Heart left ventricle (tissue), 13 donors: ENCODE measurements at regions not wholly inside any gene's neighbourhood (a gene's known extent, or its start where the extent isn't known, plus 50 kb on each side); places are given as distances from the start of the nearest gene placed in this dataset.

Source experiments
- POLR2A ChIP-seq, 2 donors: fragments of 450-650 bp; IDR thresholded peaks; one replicate each; pipeline ENCODE4 v1.6.1; 2017; ENCODE audit warnings: antibody characterized with exemption in 2 of 2, mild to moderate bottlenecking in 2 of 2, moderate library complexity in 2 of 2
- TF ChIP-seq, protein P1 (sequence below), 12 donors: fragments of 200-600 bp; sonication (generic) in 4 of 12; IDR thresholded peaks; one replicate each; pipeline versions ENCODE4 v1.5.0 to v1.8.0; 2018 to 2022; ENCODE audit warnings: antibody characterized with exemption in 12 of 12, mild to moderate bottlenecking in 5 of 12
- donor health status: ischemic (EF 13 %, LVEDD 7.1; RV severe dilation, severe dysfunction).
- donor health status: DM: no; HTN: yes; CAD: no.
- donor health status: DM: no; HTN: no; CAD: no.
- donor health status: ischemic (EF 25% LVEDD 6.9; RV normal size, moderate dysfunction).
- donor health status: ischemic (EF 25% LVEDD 5.7; RV mildly dilated, moderate dysfunction).
- donor health status: ischemic (EF 35%, LVEDD 5.7; RV mildly dilated, moderate dysfunction).
- donor health status: nonischemic (EF 11% LVEDD 7.7; RV severe dilation, severe dysfunction).
- donor health status: DM: yes; HTN: yes; CAD: no.
- donor health status: PGD.
- donor health status: ischemic (EF 29% LVEDD 5.4; RV normal size, mild dysfunction).
- donor health status: nonischemic (EF 23%, LVEDD 6.1; RV moderate dilation, normal function).

DNA sequence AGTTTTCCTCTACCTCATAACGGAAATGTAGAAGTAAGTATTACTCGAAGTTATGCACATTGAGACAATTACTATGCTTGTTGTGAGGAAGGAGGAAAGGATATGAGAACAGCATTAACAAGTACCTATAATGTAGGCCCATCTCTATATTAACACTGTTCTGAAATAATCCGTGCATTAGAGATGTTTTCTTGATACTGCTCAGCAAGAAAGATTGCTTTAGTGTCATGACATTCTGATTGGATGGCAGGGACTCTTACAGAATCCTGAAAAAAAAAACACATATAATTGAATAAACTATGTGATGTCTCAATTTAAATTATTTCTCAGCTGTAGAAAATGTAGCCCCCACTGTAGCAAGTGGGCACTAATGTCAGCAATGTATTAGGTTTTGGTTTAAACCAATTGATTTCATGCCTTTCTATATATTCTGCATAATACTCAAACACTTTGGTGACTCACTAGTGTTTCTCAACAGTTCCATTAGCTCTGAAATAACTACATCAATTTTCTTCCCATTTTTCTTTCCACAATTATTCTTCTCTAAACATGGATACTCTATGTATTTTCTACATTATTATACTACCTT is 598.3 kb upstream of the BCHE start:
- no peak for TF ChIP-seq POLR2A (IDR thresholded peaks at IDR 0.05)
- TF ChIP-seq, protein P1, sequence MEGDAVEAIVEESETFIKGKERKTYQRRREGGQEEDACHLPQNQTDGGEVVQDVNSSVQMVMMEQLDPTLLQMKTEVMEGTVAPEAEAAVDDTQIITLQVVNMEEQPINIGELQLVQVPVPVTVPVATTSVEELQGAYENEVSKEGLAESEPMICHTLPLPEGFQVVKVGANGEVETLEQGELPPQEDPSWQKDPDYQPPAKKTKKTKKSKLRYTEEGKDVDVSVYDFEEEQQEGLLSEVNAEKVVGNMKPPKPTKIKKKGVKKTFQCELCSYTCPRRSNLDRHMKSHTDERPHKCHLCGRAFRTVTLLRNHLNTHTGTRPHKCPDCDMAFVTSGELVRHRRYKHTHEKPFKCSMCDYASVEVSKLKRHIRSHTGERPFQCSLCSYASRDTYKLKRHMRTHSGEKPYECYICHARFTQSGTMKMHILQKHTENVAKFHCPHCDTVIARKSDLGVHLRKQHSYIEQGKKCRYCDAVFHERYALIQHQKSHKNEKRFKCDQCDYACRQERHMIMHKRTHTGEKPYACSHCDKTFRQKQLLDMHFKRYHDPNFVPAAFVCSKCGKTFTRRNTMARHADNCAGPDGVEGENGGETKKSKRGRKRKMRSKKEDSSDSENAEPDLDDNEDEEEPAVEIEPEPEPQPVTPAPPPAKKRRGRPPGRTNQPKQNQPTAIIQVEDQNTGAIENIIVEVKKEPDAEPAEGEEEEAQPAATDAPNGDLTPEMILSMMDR (IDR thresholded peaks at IDR 0.05), result no peak
